Smooth muscle cell (in vitro differentiated cells): ENCODE measurements at regions not wholly inside any gene's neighbourhood (a gene's known extent, or its start where the extent isn't known, plus 50 kb on each side); places are given as distances from the start of the nearest gene placed in this dataset.

Source experiments
- DNase-seq: peaks from one replicate; lab custom pipeline; 2025; ENCODE audit not compliant: unreplicated experiment; lab: John Stamatoyannopoulos, UW
- H2AFZ ChIP-seq: fragments of 200-600 bp; sonication (generic); 2 replicates; pipeline ENCODE4 v1.6.0; 2016; ENCODE audit warnings: antibody characterized with exemption, low read depth, mild to moderate bottlenecking
- H3F3A ChIP-seq: fragments of 200-600 bp; sonication (generic); 2 replicates; pipeline ENCODE4 v1.6.0; 2017; ENCODE audit warnings: antibody characterized with exemption, low read depth
- H3K27ac ChIP-seq: fragments of 200-600 bp; sonication (generic); 2 replicates; pipeline ENCODE4 v1.5.1; 2016; ENCODE audit warnings: low read depth, mild to moderate bottlenecking
- H3K27me3 ChIP-seq: fragments of 200-600 bp; sonication (generic); 2 replicates; pipeline ENCODE4 v1.6.1; 2016; ENCODE audit warnings: low read depth, mild to moderate bottlenecking
- H3K36me3 ChIP-seq: fragments of 200-600 bp; sonication (generic); 2 replicates; pipeline ENCODE4 v1.5.1; 2016; ENCODE audit warnings: low read depth
- H3K4me1 ChIP-seq: fragments of 200-600 bp; sonication (generic); 2 replicates; pipeline ENCODE4 v1.5.1; 2016; ENCODE audit warnings: low read depth
- H3K4me2 ChIP-seq: fragments of 200-600 bp; sonication (generic); 2 replicates; pipeline ENCODE4 v1.6.0; 2016; ENCODE audit warnings: mild to moderate bottlenecking
- H3K4me3 ChIP-seq: fragments of 200-600 bp; sonication (generic); 2 replicates; pipeline ENCODE4 v1.5.1; 2016; ENCODE audit warnings: mild to moderate bottlenecking
- H3K79me2 ChIP-seq: fragments of 200-600 bp; sonication (generic); 2 replicates; pipeline ENCODE4 v1.6.0; 2016; ENCODE audit warnings: low read depth, mild to moderate bottlenecking
- H3K9ac ChIP-seq: fragments of 200-600 bp; sonication (generic); 2 replicates; pipeline ENCODE4 v1.6.0; 2016; ENCODE audit warnings: low read depth
- H3K9me3 ChIP-seq: fragments of 200-600 bp; sonication (generic); replicated peaks from 2 replicates; pipeline ENCODE4 v1.5.1; 2016; ENCODE audit warnings: low read depth
- H4K20me1 ChIP-seq: fragments of 200-600 bp; sonication (generic); 2 replicates; pipeline ENCODE4 v1.6.0; 2016; ENCODE audit warnings: low read depth
- WGBS: methylation state at CpG from one replicate; pipeline ENCODE4 v1.1.7; 2016; ENCODE audit warnings: low lambda C conversion rate; 5-methylcytosine and 5-hydroxymethylcytosine counted together
- TF ChIP-seq, protein P1 (sequence below): fragments of 200-600 bp; sonication (generic); IDR thresholded peaks from 2 replicates; pipeline ENCODE4 v1.5.1; 2017; ENCODE audit warnings: borderline replicate concordance, mild to moderate bottlenecking, antibody characterized with exemption; ENCODE audit not compliant: insufficient read depth, poor library complexity, severe bottlenecking

DNA sequence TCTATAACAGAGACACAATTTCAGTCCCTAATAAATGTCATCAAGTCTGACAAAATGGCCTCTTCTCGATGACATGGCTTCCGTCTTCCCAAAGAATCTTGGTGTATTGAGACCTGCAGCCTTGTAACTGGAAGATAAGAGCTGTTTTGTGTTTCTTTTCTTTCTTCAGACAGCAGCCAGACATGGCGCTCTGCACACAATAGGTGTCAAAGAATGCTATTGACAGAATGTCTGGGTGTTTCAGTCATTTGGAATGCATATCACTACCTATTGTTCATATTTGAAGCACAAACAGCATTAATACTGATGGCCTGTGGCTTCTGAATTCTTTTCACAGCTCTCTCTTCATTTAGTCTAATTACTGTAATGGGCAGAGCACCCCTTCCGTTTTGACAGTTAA is 344.8 kb downstream of the RPRM start:
- no peaks in the 10 kb centered on the region for H3K36me3 ChIP-seq
- no peaks in the 10 kb centered on the region for H3K9me3 ChIP-seq
- WGBS: 89% methylated on average over 4 of the region's 4 CpGs
- no peak overlapping the region for H3K27ac ChIP-seq
- H3K27me3 ChIP-seq: no peaks in the 10 kb centered on the region
- H3K9ac ChIP-seq: no peak overlapping the region
- H3K4me3 ChIP-seq: no peak overlapping the region
- H3K79me2 ChIP-seq: no peaks in the 10 kb centered on the region
- H3K4me1 ChIP-seq: no peaks in the 10 kb centered on the region
- TF ChIP-seq, protein P1, sequence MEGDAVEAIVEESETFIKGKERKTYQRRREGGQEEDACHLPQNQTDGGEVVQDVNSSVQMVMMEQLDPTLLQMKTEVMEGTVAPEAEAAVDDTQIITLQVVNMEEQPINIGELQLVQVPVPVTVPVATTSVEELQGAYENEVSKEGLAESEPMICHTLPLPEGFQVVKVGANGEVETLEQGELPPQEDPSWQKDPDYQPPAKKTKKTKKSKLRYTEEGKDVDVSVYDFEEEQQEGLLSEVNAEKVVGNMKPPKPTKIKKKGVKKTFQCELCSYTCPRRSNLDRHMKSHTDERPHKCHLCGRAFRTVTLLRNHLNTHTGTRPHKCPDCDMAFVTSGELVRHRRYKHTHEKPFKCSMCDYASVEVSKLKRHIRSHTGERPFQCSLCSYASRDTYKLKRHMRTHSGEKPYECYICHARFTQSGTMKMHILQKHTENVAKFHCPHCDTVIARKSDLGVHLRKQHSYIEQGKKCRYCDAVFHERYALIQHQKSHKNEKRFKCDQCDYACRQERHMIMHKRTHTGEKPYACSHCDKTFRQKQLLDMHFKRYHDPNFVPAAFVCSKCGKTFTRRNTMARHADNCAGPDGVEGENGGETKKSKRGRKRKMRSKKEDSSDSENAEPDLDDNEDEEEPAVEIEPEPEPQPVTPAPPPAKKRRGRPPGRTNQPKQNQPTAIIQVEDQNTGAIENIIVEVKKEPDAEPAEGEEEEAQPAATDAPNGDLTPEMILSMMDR: no peak
- H3K4me2 ChIP-seq: no peak overlapping the region
- no peaks in the 10 kb centered on the region for H4K20me1 ChIP-seq
- no peaks in the 10 kb centered on the region for H3F3A ChIP-seq
- no peak overlapping the region for H2AFZ ChIP-seq
- DNase-seq: no peak

DNA sequence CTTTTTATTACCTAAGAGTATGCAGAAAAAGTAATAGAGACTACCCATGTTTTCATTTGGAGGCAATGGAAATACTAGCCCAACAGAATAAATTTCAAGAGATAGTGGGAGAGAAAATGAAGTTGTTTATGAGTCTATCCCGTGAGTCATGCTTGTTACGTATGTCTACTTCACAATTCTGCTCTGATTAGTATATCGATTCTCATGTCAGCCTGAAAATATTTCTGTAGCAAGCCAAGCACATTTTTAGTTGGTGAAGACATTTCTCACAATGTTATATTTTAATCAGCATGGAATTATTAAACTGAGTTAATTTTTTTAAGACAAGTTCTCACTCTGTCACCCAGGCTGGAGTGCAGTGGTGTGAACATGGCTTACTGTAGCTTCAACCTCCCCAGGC is 346.1 kb downstream of the RPRM start:
- H3K9me3 ChIP-seq: no peaks in the 10 kb centered on the region
- no peak overlapping the region for H3K4me3 ChIP-seq
- DNase-seq: no peak
- WGBS: 71% methylated on average over 3 of the region's 3 CpGs
- H3K36me3 ChIP-seq: no peaks in the 10 kb centered on the region
- H3K27ac ChIP-seq: no peak overlapping the region
- H2AFZ ChIP-seq: no peak overlapping the region
- H3K4me2 ChIP-seq: no peak overlapping the region
- no peaks in the 10 kb centered on the region for H3K79me2 ChIP-seq
- TF ChIP-seq, protein P1: no peak
- H3F3A ChIP-seq: no peaks in the 10 kb centered on the region
- no peaks in the 10 kb centered on the region for H3K4me1 ChIP-seq
- no peaks in the 10 kb centered on the region for H4K20me1 ChIP-seq
- no peak overlapping the region for H3K9ac ChIP-seq
- no peaks in the 10 kb centered on the region for H3K27me3 ChIP-seq

DNA sequence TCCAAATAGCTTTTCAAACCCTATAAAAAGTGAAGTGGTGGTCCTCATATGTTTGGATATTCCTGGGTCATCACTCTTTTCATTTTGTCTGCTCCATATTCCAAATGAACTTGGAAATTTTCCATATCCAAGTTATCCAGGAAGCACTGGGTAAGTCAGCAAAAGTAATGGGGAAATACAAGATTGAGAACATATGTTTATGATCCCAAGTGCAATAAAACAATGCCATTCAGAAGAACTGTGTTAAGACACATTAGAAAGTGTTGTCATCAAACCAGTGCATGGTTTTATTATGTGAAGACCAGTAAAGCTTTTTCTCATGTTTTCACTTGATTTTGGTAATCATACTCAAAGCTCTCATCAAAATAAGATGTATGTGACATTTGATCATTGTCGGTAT is 363.4 kb downstream of the RPRM start:
- Histone ChIP-seq H3K4me1 (no peaks in the 10 kb centered on the region), H3K27ac (no peak overlapping the region), H2AFZ (no peak overlapping the region), H3F3A (no peaks in the 10 kb centered on the region), H3K4me2 (no peak overlapping the region), H3K9me3 (no peaks in the 10 kb centered on the region), H3K4me3 (no peak overlapping the region), H4K20me1 (no peaks in the 10 kb centered on the region), H3K9ac (no peak overlapping the region), H3K27me3 (no peaks in the 10 kb centered on the region), H3K36me3 (no peaks in the 10 kb centered on the region), H3K79me2 (no peaks in the 10 kb centered on the region)
- no peak for DNase-seq
- TF ChIP-seq, protein P1: no peak
- 97% methylated on average over 1 of the region's 1 CpG for WGBS

GRCh38 chr2:153110486-153110885 is 368.1 kb downstream of the RPRM start:
- Histone ChIP-seq H4K20me1 (no peaks in the 10 kb centered on the region), H3K27ac (no peak overlapping the region), H3F3A (no peaks in the 10 kb centered on the region), H3K9me3 (no peaks in the 10 kb centered on the region), H2AFZ (no peak overlapping the region), H3K9ac (no peak overlapping the region), H3K36me3 (no peaks in the 10 kb centered on the region), H3K4me1 (no peaks in the 10 kb centered on the region), H3K4me2 (no peak overlapping the region), H3K79me2 (no peaks in the 10 kb centered on the region), H3K27me3 (no peaks in the 10 kb centered on the region), H3K4me3 (no peak overlapping the region)
- no peak for DNase-seq
- 92% methylated on average over 4 of the region's 4 CpGs for WGBS
- TF ChIP-seq, protein P1: no peak
